ENCODE measurements at regions not wholly inside any gene's neighbourhood (a gene's known extent, or its start where the extent isn't known, plus 50 kb on each side); places are given as distances from the start of the nearest gene placed in this dataset.

GRCh38 chr16:86979984-86980553 is 337.1 kb downstream of the C16orf95 start:
- DNase-seq (ENCODE audit: low read depth): no peak

GRCh38 chr16:86980644-86981043 is 336.5 kb downstream of the C16orf95 start:
- no peak for DNase-seq (ENCODE audit: low read depth)

- no peak for DNase-seq (ENCODE audit: low read depth)
Measured at GRCh38 chr16:86982347-86982596, 334.9 kb downstream of the C16orf95 start.

GRCh38 chr16:86982912-86983311 is 334.3 kb downstream of the C16orf95 start:
- no peak for DNase-seq (ENCODE audit: low read depth)

GRCh38 chr16:86983621-86984020 is 333.6 kb downstream of the C16orf95 start:
- no peak for DNase-seq (ENCODE audit: low read depth)

- no peak for DNase-seq (ENCODE audit: low read depth)
Measured at GRCh38 chr16:86984343-86984742, 332.8 kb downstream of the C16orf95 start.

GRCh38 chr16:86984991-86985647 is 332.1 kb downstream of the C16orf95 start:
- DNase-seq (ENCODE audit: low read depth): no peak

- no peak for DNase-seq (ENCODE audit: low read depth)
Measured at GRCh38 chr16:86985648-86986015, 331.6 kb downstream of the C16orf95 start.

- no peak for DNase-seq (ENCODE audit: low read depth)
Measured at GRCh38 chr16:86986136-86986535, 331.1 kb downstream of the C16orf95 start.

GRCh38 chr16:86986809-86987487 is 330.2 kb downstream of the C16orf95 start:
- no peak for DNase-seq (ENCODE audit: low read depth)

- DNase-seq (ENCODE audit: low read depth): no peak
Measured at GRCh38 chr16:86987746-86988670, 329.2 kb downstream of the C16orf95 start.

- no peak for DNase-seq (ENCODE audit: low read depth)
Measured at GRCh38 chr16:86988920-86989696, 328.1 kb downstream of the C16orf95 start.

GRCh38 chr16:86990451-86990850 is 326.7 kb downstream of the C16orf95 start:
- no peak for DNase-seq (ENCODE audit: low read depth)

- DNase-seq (ENCODE audit: low read depth): no peak
Measured at GRCh38 chr16:86991679-86992078, 325.5 kb downstream of the C16orf95 start.

- no peak for DNase-seq (ENCODE audit: low read depth)
Measured at GRCh38 chr16:86992587-86992986, 324.6 kb downstream of the C16orf95 start.

GRCh38 chr16:86993426-86994110 is 323.6 kb downstream of the C16orf95 start:
- DNase-seq (ENCODE audit: low read depth): no peak

- DNase-seq (ENCODE audit: low read depth): no peak
Measured at GRCh38 chr16:86994215-86994614, 323.0 kb downstream of the C16orf95 start.

GRCh38 chr16:86994651-86995171 is 322.5 kb downstream of the C16orf95 start:
- no peak for DNase-seq (ENCODE audit: low read depth)

- DNase-seq (ENCODE audit: low read depth): no peak
Measured at GRCh38 chr16:86995456-86995855, 321.7 kb downstream of the C16orf95 start.

- no peak for DNase-seq (ENCODE audit: low read depth)
Measured at GRCh38 chr16:86996081-86996480, 321.1 kb downstream of the C16orf95 start.

GRCh38 chr16:86997058-86997457 is 320.1 kb downstream of the C16orf95 start:
- no peak for DNase-seq (ENCODE audit: low read depth)
